SU-DHL-6 (cell line): ENCODE measurements at regions not wholly inside any gene's neighbourhood (a gene's known extent, or its start where the extent isn't known, plus 50 kb on each side); places are given as distances from the start of the nearest gene placed in this dataset.

ENCODE experiments used
- H2AFZ ChIP-seq: fragments of 200-600 bp; sonication (generic); 2 replicates; pipeline ENCODE4 v1.6.1; 2014; ENCODE audit warnings: low read depth, mild to moderate bottlenecking, moderate library complexity, mixed read lengths, antibody characterized with exemption, low read length; ENCODE audit not compliant: severe bottlenecking
- H3F3A ChIP-seq: fragments of 200-600 bp; shearing (Covaris generic); 2 replicates; pipeline ENCODE4 v1.6.0; 2016; ENCODE audit warnings: antibody characterized with exemption, mild to moderate bottlenecking; ENCODE audit not compliant: insufficient read depth
- H3K27ac ChIP-seq: fragments of 200-600 bp; sonication (generic); 2 replicates; pipeline ENCODE4 v1.5.1; 2016; ENCODE audit warnings: low read depth, mild to moderate bottlenecking, low read length, moderate library complexity, mixed read lengths
- H3K27me3 ChIP-seq: fragments of 200-600 bp; sonication (generic), shearing (Covaris generic); 2 replicates; pipeline ENCODE4 v1.6.0; 2014; ENCODE audit warnings: mild to moderate bottlenecking, low read length
- H3K36me3 ChIP-seq: fragments of 200-600 bp; sonication (generic); 2 replicates; pipeline ENCODE4 v1.6.1; 2014; ENCODE audit warnings: mild to moderate bottlenecking, low read length, mixed read lengths
- H3K4me2 ChIP-seq: fragments of 300-600, 200-600 bp; shearing (Covaris generic), sonication (generic); 2 replicates; pipeline ENCODE4 v1.6.0; 2014; ENCODE audit warnings: low read length, low read depth, mild to moderate bottlenecking; ENCODE audit not compliant: poor library complexity, severe bottlenecking
- H3K4me3 ChIP-seq: fragments of 200-600 bp; sonication (generic); 2 replicates; pipeline ENCODE4 v1.5.1; 2014; ENCODE audit warnings: antibody characterized with exemption, low read length, mild to moderate bottlenecking, mixed read lengths; ENCODE audit not compliant: insufficient read depth, poor library complexity, severe bottlenecking
- H3K79me2 ChIP-seq: fragments of 200-600 bp; sonication (generic); 2 replicates; pipeline ENCODE4 v1.6.1; 2014; ENCODE audit warnings: mild to moderate bottlenecking, low read length, moderate library complexity; ENCODE audit not compliant: insufficient read depth
- H3K9ac ChIP-seq: fragments of 200-600 bp; sonication (generic); 2 replicates; pipeline ENCODE4 v1.7.0; 2014; ENCODE audit warnings: mild to moderate bottlenecking, low read length
- H3K9me2 ChIP-seq: fragments of 200-600 bp; sonication (generic); replicated peaks from 2 replicates; pipeline ENCODE4 v1.6.1; 2014; ENCODE audit warnings: low read length; ENCODE audit not compliant: insufficient read depth
- H3K9me3 ChIP-seq: fragments of 200-600 bp; sonication (generic); 2 replicates; pipeline ENCODE4 v1.6.1; 2014; ENCODE audit warnings: low read length, mixed read lengths; ENCODE audit not compliant: insufficient read depth
- H4K20me1 ChIP-seq: fragments of 200-600 bp; sonication (generic); 2 replicates; pipeline ENCODE4 v1.6.1; 2014; ENCODE audit warnings: low read depth, mild to moderate bottlenecking, antibody characterized with exemption, low read length, moderate library complexity, mixed read lengths
- CTCF ChIP-seq: fragments of 200-600 bp; sonication (generic); IDR thresholded peaks from one replicate; pipeline ENCODE4 v1.5.1; 2017; ENCODE audit warnings: antibody characterized with exemption, mild to moderate bottlenecking, low read length, moderate library complexity; ENCODE audit not compliant: insufficient read depth, poor library complexity, severe bottlenecking
- EZH2phosphoT487 ChIP-seq: fragments of 200-600 bp; sonication (generic), shearing (Covaris generic); conservative IDR thresholded peaks from 2 replicates; pipeline ENCODE4 v1.6.1; 2018; ENCODE audit warnings: mild to moderate bottlenecking, antibody characterized with exemption, low read length, moderate library complexity, mixed read lengths

GRCh38 chr22:27348634-27349033, 452.9 kb downstream of the MN1 start:
- H3K9ac ChIP-seq: no peak overlapping the region
- H3K27me3 ChIP-seq: no peaks in the 10 kb centered on the region
- no peak for TF ChIP-seq EZH2phosphoT487
- no peak for TF ChIP-seq CTCF
- H3K9me3 ChIP-seq: no peaks in the 10 kb centered on the region
- no peak overlapping the region for H3K27ac ChIP-seq
- no peaks in the 10 kb centered on the region for H3K9me2 ChIP-seq
- H4K20me1 ChIP-seq: no peaks in the 10 kb centered on the region
- no peaks in the 10 kb centered on the region for H3F3A ChIP-seq
- no peak overlapping the region for H3K4me2 ChIP-seq
- H3K79me2 ChIP-seq: no peaks in the 10 kb centered on the region
- no peak overlapping the region for H2AFZ ChIP-seq
- H3K4me3 ChIP-seq: no peak overlapping the region
- H3K36me3 ChIP-seq: no peaks in the 10 kb centered on the region

- Histone ChIP-seq H2AFZ (no peak overlapping the region), H3K4me3 (no peak overlapping the region), H3K4me2 (no peak overlapping the region), H3F3A (no peaks in the 10 kb centered on the region), H3K9me3 (no peaks in the 10 kb centered on the region), H3K27me3 (no peaks in the 10 kb centered on the region), H3K9me2 (no peaks in the 10 kb centered on the region), H3K27ac (no peak overlapping the region), H3K9ac (no peak overlapping the region), H4K20me1 (no peaks in the 10 kb centered on the region), H3K79me2 (no peaks in the 10 kb centered on the region), H3K36me3 (no peaks in the 10 kb centered on the region)
- no peak for TF ChIP-seq CTCF
- TF ChIP-seq EZH2phosphoT487: no peak
Observed at GRCh38 chr22:27349456-27349855, 452.1 kb downstream of the MN1 start.

GRCh38 chr22:27350306-27350705, 451.2 kb downstream of the MN1 start:
- no peak for TF ChIP-seq CTCF
- no peak for TF ChIP-seq EZH2phosphoT487
- H2AFZ ChIP-seq: no peak overlapping the region
- H3K9me3 ChIP-seq: no peaks in the 10 kb centered on the region
- no peaks in the 10 kb centered on the region for H4K20me1 ChIP-seq
- H3K9me2 ChIP-seq: no peaks in the 10 kb centered on the region
- no peaks in the 10 kb centered on the region for H3F3A ChIP-seq
- H3K9ac ChIP-seq: no peak overlapping the region
- no peak overlapping the region for H3K27ac ChIP-seq
- H3K4me2 ChIP-seq: no peak overlapping the region
- no peaks in the 10 kb centered on the region for H3K79me2 ChIP-seq
- H3K36me3 ChIP-seq: no peaks in the 10 kb centered on the region
- H3K4me3 ChIP-seq: no peak overlapping the region
- no peaks in the 10 kb centered on the region for H3K27me3 ChIP-seq
